GM19468 (cell line): ENCODE measurements at regions not wholly inside any gene's neighbourhood (a gene's known extent, or its start where the extent isn't known, plus 50 kb on each side); places are given as distances from the start of the nearest gene placed in this dataset.
"Not testable (repeated sequence)": the region's sequence is repeated elsewhere in the genome, so short reads cannot be mapped to it uniquely, and the experiment has no call there.

ENCODE experiments used
- ATAC-seq: cut with Tn5 transposase; IDR thresholded peaks from one replicate; pipeline ENCODE4 v1.9.1; 2021; ENCODE audit warnings: mild to moderate bottlenecking, moderate library complexity, moderate number of reproducible peaks; ENCODE audit not compliant: unreplicated experiment; ENCODE audit errors: extremely low read depth

- ATAC-seq, result no peak
These were observed 456.0 kb downstream of the FBXO15 start for GRCh38 chr18:73691624-73692023.

GRCh38 chr18:73691118-73691517 lies 456.5 kb downstream of the FBXO15 start:
- no peak for ATAC-seq

- no peak for ATAC-seq
These were observed 457.4 kb downstream of the FBXO15 start for GRCh38 chr18:73690222-73690621.

GRCh38 chr18:73688851-73689711 lies 458.6 kb downstream of the FBXO15 start:
- ATAC-seq, result no peak

DNA sequence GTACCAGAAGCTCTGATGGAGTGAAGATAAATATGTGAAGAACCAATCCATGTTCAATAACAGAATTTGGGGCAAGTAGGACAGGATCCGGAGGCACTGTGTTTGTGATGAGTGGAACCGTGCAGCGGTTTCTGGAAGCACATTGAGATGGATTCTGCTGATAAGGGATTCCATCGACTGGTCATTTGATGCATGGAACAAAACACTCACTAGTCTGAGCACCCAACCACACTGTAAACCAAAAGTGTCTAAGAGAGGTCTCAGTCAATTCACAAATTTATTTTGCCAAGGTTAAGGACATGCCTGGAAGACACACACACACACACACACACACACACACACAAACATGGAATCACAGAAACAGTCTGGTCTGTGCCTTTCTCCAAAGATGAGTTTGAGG lies 459.5 kb downstream of the FBXO15 start:
- no peak for ATAC-seq

- no peak for ATAC-seq
These were observed 463.0 kb downstream of the FBXO15 start for GRCh38 chr18:73684647-73685046.

DNA sequence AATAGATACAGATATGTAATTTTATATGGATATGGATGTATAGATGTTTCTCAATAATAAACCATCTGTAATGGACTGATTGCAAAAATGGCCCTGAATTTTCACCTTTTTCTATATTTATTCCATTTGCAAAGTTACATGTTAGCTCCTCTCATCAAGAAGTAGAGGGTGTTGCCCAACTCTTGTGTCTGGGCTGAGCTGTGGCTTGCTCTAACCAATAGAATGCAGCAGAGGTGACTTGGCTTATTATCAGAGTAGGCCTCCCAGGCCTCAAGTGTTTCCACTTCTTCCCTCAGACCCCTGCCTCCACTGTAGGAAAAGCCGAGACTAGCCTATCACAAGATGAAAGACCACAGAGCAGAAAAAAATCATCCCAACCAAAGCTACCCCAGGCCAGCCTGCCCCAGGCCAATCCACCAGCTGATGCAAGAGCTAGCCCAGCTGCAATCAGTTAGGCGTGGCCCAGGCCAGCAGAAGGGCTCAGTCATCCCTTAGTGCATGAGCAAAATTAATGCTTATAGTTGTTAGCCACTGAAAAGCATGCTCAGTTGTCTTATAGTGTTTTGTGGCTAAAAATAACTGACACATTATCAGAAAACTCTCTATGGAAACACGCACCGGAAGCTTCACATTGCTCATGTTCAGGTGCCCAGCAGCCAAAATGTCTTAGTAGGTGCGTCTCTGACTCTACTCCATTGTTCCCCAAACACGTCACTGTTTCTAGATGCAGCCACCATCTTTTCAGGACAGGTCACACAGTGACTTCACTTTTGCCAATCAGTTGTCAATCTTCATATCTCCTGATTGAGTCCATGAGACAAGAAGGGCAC lies 464.0 kb downstream of the FBXO15 start:
- ATAC-seq, result no peak

DNA sequence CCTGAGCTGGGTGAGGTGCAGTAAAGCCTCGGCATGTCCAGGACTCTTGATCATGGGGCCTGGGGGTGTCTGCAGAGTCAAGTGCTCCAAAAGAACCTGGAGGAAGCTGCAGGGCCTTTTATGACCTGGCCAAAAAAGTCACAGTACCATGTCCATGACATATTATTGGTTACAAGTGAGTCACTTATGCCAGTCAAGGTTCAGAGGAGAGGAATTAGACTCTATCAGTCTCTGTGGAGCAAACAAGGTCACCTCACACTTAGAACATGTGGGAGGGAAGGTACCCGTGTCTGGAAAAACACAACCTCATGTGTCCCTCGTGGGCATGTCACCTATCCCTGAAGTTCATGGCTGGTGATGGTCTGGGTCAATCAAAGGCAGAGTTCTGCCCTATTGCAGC lies 465.7 kb downstream of the FBXO15 start:
- no peak for ATAC-seq

DNA sequence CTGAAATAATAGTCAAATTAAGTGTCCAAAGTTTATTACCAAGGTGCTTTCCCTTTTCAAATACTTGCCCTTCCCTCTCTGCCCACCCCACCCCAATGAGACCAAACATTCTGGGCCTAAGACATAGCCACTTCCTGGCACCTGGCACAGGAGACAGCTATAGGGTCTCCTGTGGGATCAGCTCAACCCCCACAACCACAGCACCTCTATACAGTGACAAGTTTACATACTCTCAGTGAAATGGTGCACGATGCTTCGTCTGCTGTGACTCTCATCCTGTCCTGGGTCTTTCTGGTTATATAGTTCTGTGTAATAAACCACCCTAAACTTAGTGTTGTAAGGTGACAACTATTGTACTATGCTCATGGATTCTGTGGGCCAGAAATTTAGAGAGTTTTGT lies 466.2 kb downstream of the FBXO15 start:
- no peak for ATAC-seq

DNA sequence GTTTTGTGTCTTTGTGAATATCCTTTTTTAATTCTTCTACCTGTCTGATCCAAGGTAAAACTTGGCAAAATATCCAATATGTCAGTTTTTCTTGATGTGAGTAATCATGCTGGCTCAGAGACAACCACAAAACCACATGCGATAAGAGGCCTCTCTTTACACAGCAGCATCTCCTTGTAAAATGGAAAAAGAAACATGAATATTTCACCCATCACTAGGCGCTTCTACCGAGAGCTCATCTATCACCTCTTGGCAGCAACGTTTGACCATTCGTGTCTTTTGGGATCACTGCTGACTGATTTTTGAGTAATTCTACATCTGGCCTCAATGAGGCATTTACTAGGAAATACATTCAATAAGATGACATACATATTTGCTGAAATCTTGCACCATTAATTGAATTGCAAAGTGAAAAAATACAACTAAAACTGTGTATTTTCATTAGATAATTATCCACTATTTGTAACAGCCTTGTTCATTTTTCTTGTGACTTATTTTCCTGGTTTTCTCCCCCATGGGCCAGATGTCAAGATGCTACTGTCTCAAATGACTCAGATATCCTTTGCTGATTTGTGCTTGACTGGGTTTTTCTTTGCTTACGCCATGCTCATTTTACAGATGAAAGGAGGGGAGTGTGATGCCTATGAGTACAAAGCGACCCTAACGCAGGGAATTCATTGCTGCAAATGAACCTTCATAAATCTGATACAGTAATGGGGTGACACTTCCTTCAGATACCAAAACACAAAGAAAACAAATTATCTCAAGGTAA lies 467.5 kb downstream of the FBXO15 start:
- no peak for ATAC-seq

- ATAC-seq, result no peak
These were observed 470.2 kb downstream of the FBXO15 start for GRCh38 chr18:73677450-73677849.

- ATAC-seq, result no peak
These were observed 473.3 kb downstream of the FBXO15 start for GRCh38 chr18:73674125-73674865.

- ATAC-seq, result not testable (repeated sequence)
These were observed 476.2 kb downstream of the FBXO15 start for GRCh38 chr18:73671480-73671879.

GRCh38 chr18:73670524-73670923 lies 477.1 kb downstream of the FBXO15 start:
- no peak for ATAC-seq

GRCh38 chr18:73670039-73670438 lies 477.6 kb downstream of the FBXO15 start:
- ATAC-seq, result no peak

DNA sequence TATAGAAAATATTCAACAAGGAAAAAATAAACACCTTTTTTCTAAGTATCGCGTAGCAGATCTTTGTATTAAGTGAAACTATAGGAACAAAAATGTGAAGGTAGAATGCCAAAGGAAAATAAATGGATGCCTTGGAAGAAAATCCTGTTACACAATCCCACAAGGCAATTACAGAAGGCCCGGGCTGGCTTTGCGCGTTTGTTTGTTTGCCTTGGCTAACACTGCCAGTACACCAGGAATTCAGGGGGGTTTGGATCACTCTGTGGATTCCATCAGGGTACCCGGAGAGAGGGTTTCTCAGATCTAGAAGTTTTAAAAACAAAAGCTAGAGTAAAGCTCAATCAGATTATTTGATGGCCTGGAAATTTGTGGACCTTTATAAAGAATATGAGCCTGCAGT lies 478.3 kb downstream of the FBXO15 start:
- no peak for ATAC-seq

GRCh38 chr18:73668051-73668450 lies 479.6 kb downstream of the FBXO15 start:
- no peak for ATAC-seq

- no peak for ATAC-seq
These were observed 480.9 kb downstream of the FBXO15 start for GRCh38 chr18:73666772-73667171.

GRCh38 chr18:73664896-73665295 lies 482.7 kb downstream of the FBXO15 start:
- ATAC-seq, result no peak

GRCh38 chr18:73663581-73663980 lies 484.1 kb downstream of the FBXO15 start:
- ATAC-seq, result no peak
